ENCODE measurements at regions not wholly inside any gene's neighbourhood (a gene's known extent, or its start where the extent isn't known, plus 50 kb on each side); places are given as distances from the start of the nearest gene placed in this dataset.

DNA sequence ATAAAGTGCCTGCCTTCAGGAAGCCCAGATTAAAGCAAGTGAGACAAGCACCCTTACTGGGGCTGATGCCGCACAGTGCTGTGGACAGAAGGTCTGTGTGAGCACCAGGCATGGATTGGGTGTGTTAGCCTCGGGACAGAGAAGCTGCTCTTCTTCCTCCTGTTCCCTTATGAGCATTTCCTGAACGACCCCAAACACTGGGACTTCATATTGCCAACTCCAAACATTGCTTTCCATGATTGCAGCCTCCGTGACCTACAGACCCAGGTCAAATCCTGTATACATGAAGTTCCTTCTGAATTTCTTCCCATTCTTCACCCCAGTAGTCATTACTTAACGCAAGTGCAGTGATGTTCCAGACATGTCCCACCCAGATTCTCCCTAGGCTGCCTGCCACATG, 129.8 kb upstream of the ALKAL2 start:
- TF ChIP-seq, protein P1, sequence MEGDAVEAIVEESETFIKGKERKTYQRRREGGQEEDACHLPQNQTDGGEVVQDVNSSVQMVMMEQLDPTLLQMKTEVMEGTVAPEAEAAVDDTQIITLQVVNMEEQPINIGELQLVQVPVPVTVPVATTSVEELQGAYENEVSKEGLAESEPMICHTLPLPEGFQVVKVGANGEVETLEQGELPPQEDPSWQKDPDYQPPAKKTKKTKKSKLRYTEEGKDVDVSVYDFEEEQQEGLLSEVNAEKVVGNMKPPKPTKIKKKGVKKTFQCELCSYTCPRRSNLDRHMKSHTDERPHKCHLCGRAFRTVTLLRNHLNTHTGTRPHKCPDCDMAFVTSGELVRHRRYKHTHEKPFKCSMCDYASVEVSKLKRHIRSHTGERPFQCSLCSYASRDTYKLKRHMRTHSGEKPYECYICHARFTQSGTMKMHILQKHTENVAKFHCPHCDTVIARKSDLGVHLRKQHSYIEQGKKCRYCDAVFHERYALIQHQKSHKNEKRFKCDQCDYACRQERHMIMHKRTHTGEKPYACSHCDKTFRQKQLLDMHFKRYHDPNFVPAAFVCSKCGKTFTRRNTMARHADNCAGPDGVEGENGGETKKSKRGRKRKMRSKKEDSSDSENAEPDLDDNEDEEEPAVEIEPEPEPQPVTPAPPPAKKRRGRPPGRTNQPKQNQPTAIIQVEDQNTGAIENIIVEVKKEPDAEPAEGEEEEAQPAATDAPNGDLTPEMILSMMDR (IDR thresholded peaks at IDR 0.05; ENCODE audit: extremely low read depth, missing control alignments) = no peak
- DNase-seq (ENCODE audit: low spot score) = no peak

DNA sequence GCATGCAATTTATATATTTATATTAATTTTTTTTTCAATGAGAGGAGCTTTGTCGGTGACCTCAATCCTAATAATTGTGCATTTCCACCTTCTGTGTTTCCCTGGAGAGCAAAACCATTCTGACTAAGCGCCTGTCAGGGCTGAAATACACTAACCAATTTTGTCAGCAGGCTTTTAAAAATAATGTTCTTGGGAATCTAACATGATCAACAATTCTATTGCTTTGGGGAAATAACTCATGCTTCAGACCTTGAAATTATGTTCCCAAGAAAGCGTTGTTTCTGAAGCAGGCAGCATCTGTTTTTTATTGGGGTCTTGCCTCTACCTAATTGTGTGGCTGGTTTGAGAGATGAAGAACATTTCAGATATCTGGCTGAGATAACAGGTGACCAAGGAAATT, 129.1 kb upstream of the ALKAL2 start:
- DNase-seq (ENCODE audit: low spot score) = no peak
- TF ChIP-seq, protein P1 (IDR thresholded peaks at IDR 0.05; ENCODE audit: extremely low read depth, missing control alignments) = no peak

DNA sequence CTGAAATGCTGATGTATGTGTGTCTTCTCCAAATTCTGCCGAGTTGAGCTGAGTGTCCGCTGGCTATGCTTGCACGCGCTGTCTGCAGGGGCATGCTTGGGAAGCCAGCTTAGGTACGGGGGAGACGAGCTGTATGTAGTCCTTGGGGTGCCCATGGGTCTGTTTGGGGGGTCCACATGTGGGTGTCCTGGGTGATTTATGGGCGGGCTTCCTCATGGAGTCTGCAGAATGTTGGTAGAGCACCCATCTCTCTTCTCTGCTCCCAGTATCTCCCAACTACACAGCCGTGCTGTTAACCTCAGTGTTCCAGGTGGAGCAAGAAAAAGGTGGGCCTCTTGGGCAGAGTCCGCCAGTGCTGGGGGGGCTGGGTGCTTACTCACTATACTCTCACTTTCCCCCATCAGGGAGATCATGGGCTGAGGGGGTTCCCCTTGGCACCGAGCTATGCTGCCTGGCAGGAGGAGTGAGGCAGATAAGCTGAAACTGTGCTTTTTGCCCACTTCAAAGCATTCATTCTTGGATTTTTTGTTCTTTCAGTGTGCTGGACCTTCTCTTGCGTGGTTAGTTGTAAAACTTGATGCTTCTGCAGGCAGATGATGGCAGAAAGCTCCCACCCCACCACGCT, 128.2 kb upstream of the ALKAL2 start:
- TF ChIP-seq, protein P1 (IDR thresholded peaks at IDR 0.05; ENCODE audit: extremely low read depth, missing control alignments) = no peak
- no peak for DNase-seq (ENCODE audit: low spot score)

DNA sequence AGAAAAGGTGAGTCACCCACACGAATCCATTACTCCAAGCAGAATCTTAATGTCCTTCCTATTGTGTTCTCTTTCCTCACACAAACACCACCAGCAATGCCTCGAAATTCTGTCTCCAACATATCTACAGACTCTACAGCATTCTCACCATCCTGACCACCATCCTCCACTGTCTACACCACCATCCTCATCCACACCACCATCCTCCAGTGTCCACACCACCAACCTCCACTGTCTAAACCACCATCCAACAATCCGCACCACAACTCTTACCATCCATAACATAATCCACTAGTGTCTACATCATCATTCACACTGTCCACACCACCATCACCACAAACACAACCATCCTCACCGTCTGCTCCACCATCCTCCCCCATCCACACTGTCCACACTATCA, 121.6 kb upstream of the ALKAL2 start:
- TF ChIP-seq, protein P1 (IDR thresholded peaks at IDR 0.05; ENCODE audit: extremely low read depth, missing control alignments) = no peak
- DNase-seq (ENCODE audit: low spot score) = no peak

DNA sequence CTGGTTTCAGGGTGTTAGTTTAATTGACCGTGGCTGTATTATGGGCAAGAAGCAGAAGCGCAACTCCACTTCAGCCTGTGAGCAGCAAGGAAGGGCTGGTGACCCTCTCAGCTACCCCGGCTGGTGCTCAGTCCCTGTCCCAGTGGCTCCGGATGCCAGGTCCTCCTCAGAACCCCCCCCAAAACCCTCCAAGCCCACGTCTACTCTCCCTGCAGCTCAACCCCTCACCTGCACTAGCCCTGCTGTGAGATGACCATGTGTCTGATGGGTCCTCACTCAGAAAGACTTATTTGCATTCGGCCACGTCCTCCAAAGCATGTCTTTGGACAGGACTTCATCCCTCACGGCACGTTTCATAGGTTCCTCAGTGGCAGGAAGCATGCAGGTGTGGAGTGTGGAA, 119.7 kb upstream of the ALKAL2 start:
- no peak for DNase-seq (ENCODE audit: low spot score)
- TF ChIP-seq, protein P1 (IDR thresholded peaks at IDR 0.05; ENCODE audit: extremely low read depth, missing control alignments) = no peak

DNA sequence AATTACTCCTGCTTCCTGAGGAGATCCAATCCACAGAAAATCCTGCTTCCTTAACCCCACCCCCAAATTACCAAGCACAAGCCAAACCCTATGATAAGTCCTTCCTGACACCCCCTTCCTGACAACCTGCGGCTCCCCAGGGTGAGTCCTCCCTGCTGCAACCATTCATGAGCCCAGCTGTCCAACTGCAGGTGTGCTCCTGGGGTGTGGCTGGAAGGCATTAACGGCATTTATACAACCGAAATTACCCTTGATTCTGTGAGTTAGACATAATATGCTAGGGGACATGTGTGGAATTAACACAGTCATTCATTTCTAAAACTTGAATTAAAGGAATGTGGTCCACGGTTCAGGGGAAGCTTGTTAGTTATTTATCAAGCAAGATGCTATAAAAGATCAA, 119.0 kb upstream of the ALKAL2 start:
- DNase-seq (ENCODE audit: low spot score) = no peak
- TF ChIP-seq, protein P1 (IDR thresholded peaks at IDR 0.05; ENCODE audit: extremely low read depth, missing control alignments) = no peak

DNA sequence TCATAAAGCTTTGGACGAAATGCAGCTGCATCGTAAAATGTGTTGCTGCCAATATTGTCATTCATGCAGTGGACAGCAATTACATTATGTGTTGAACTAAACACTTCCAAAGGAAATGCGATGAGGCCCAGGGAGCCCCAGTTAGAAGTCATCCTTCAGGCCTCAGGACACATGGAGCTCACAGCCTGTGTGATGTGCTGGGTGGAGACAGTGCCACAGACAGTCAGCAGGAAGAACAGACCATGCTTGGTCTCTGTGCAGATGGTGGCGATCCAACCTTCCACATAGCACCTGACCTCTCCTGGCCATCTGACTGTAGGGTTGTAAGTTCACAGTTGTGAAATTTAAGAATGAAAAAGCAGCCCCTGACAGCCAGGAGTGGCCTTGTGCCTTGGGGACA, 118.3 kb upstream of the ALKAL2 start:
- no peak for DNase-seq (ENCODE audit: low spot score)
- TF ChIP-seq, protein P1 (IDR thresholded peaks at IDR 0.05; ENCODE audit: extremely low read depth, missing control alignments) = no peak

All from GM20000 (cell line).